ENCODE measurements at regions not wholly inside any gene's neighbourhood (a gene's known extent, or its start where the extent isn't known, plus 50 kb on each side); places are given as distances from the start of the nearest gene placed in this dataset.
"Not testable (repeated sequence)": the region's sequence is repeated elsewhere in the genome, so short reads cannot be mapped to it uniquely, and the experiment has no call there.

- DNase-seq = no peak
Observed at GRCh38 chr12:131421509-131422186, 289.2 kb upstream of the SFSWAP start.

- DNase-seq = no peak
Observed at GRCh38 chr12:131422187-131422520, 288.7 kb upstream of the SFSWAP start.

GRCh38 chr12:131422744-131423143, 288.1 kb upstream of the SFSWAP start:
- DNase-seq = no peak

GRCh38 chr12:131424270-131424669, 286.6 kb upstream of the SFSWAP start:
- DNase-seq = no peak

- no peak for DNase-seq
Observed at GRCh38 chr12:131425112-131426075, 285.5 kb upstream of the SFSWAP start.

GRCh38 chr12:131428091-131428685, 282.7 kb upstream of the SFSWAP start:
- no peak for DNase-seq

- not testable (repeated sequence) for DNase-seq
Observed at GRCh38 chr12:131429221-131429620, 281.7 kb upstream of the SFSWAP start.

- not testable (repeated sequence) for DNase-seq
Observed at GRCh38 chr12:131429697-131430096, 281.2 kb upstream of the SFSWAP start.

GRCh38 chr12:131430158-131430742, 280.6 kb upstream of the SFSWAP start:
- DNase-seq = no peak

- not testable (repeated sequence) for DNase-seq
Observed at GRCh38 chr12:131431126-131431655, 279.7 kb upstream of the SFSWAP start.

GRCh38 chr12:131432532-131433260, 278.2 kb upstream of the SFSWAP start:
- no peak for DNase-seq

- DNase-seq = no peak
Observed at GRCh38 chr12:131434208-131435125, 276.4 kb upstream of the SFSWAP start.

GRCh38 chr12:131436922-131437705, 273.8 kb upstream of the SFSWAP start:
- no peak for DNase-seq

GRCh38 chr12:131437706-131438492, 273.0 kb upstream of the SFSWAP start:
- DNase-seq = no peak

GRCh38 chr12:131438493-131438835, 272.4 kb upstream of the SFSWAP start:
- DNase-seq = not testable (repeated sequence)

GRCh38 chr12:131438881-131439280, 272.0 kb upstream of the SFSWAP start:
- no peak for DNase-seq

- DNase-seq = not testable (repeated sequence)
Observed at GRCh38 chr12:131439752-131440151, 271.1 kb upstream of the SFSWAP start.

GRCh38 chr12:131440209-131441059, 270.5 kb upstream of the SFSWAP start:
- not testable (repeated sequence) for DNase-seq

Data from hindlimb muscle (tissue), 1 donor.